ENCODE measurements at regions not wholly inside any gene's neighbourhood (a gene's known extent, or its start where the extent isn't known, plus 50 kb on each side); places are given as distances from the start of the nearest gene placed in this dataset.
"Not testable (repeated sequence)": the region's sequence is repeated elsewhere in the genome, so short reads cannot be mapped to it uniquely, and the experiment has no call there.

DNA sequence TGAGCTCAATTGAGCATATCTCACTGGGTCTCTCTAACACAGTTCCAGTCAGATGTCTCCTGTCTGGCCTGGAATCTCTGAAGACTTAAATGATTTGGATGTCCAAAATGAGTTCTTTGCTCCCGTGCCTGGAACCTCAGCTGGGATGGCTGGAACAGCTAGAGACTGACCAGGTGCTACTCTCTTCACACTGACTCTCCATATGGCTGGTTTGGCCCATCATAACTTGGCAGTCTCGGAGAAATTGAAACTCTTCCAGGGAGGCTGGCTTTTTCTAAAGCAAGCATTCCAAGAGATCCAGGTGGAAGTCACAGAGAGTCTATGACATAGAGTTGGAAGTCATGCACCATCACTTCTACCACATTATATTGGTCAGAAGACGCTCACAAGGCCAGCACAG lies 129.6 kb upstream of the NOL4 start:
- no peak for DNase-seq

DNA sequence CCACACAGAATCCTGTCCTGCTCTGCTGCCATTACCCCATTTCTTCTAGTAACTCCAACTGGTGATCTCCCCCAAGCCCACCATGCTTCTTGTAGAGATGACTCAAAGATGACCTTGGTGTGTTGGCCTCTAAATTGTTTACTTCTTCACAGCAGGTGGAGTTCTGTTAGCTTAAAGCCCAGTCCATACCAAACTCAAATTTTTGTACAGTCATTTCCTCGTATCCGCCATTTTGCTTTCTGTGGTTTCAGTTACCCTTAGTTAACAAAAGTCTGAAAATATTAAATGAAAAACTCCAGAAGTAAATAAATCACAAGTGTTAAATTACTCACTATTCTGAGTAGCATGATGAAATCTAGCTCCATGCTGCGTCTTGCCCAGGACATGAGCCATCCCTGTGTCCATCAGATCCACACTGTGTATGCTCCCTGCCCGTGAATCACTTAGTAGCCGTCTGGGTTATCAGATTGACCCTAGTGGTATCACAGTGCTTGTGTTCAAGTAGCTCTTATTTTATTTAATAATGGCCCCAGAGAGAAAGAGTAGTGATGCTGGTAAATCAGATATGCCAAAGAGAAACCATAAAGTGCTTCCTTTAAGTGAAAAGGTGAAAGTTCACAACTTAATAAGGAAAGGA lies 133.3 kb upstream of the NOL4 start:
- DNase-seq, result no peak

DNA sequence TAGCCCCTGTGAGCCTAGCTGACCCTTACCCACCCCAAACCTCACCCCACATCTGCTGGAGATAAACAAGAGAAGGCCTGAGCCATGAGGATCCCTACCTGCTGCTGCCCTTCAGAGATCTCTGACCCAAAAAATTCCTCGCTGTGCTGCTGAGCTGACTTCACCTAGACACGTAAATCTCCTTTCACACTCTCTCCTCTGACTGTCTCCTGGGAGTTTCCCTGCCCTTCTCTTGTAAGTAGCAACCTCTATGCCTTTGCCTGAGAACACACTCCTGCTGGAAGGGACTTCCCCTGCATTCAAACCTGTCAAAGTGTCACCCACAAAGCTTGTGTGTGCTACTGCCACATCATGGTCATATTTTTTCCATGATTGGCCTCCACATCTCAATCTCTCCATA lies 134.2 kb upstream of the NOL4 start:
- no peak for DNase-seq

DNA sequence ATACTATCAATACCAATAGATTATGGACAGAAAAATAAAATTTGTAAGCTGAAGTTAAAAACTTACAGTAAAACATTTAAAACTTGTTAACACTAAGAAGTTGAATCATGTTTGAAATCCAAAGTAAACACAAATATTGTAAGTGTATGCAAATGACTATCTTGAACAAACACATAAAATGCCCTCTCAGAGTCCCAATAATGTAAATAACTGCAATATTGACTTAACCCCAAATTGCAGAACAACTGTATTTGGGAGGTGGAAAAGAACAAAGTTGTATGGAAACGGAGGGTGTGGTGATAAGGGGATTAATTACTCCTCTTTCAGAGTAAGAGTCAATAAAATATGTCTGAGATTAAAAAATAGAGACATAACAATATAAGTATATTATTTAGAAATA lies 140.0 kb upstream of the NOL4 start:
- DNase-seq, result no peak

DNA sequence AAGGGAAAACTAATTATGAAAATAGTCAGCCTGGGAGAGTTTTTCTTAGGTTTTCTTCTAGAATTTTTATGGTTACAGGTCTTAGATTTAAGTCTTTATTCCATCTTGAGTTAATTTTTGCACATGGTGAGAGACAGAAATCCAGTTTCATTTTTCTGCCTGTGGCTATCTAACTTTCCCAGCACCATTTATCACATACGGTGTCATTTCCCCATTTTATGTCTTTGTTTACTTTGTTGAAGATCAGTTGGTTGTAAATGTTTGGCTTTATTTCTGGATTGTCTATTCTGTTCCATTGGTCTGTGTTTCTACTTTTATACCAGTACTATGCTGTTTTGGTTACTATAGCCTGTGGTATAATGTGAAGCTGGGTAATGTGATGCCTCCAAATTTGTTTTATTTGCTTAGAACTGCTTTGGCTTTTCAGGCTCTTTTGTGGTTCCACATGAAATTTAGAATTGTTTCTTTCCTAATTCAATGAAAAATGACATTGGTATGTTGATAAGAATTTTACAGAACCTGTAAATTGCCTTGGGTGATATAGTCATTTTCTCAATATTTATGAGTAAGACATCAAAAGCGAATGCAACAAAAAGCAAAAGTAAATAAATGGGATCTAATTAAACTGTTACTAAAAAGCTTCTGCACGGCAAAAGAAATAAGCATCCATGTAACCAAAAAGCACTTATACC lies 146.1 kb upstream of the NOL4 start:
- DNase-seq, result peak; percentile 5

DNA sequence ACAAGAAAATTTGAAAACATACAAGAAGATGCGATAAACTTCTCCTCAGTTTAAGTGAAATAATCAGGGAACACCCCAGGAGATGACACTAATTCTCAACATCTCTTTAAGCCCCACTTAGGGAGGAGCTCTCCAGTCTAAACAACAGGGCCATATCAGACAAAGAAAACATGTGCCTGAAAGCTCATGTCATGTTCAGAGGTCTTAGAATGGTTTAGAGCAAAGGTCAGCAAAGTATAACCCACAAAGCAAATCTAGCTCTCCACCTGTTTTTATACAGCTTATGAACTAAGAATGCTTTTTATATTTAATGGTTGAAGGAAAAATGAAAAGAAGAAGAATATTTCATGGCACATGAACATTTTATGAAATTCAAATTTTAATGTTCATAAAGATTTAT lies 155.6 kb upstream of the NOL4 start:
- DNase-seq, result no peak

DNA sequence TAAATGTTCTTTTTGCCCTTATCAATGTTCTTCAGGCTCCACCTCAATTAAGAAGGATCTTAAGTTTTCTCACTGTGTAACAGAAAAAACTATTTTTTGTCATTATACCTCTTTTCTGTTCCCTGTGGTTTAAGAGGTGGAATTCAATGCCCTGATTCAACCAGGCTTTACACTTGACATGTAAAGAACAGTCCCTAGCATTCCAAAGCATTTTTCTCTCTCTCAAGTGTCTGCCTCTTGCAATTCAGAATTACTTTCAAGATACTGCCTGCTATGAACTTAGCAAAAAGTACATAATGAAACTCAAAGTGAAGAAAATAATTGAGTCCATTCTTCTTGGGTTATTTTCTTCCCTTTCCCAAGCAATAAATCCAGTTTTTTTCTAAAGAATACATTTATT lies 160.6 kb upstream of the NOL4 start:
- DNase-seq, result no peak

GRCh38 chr18:34386803-34387202 lies 162.1 kb upstream of the NOL4 start:
- DNase-seq, result no peak

DNA sequence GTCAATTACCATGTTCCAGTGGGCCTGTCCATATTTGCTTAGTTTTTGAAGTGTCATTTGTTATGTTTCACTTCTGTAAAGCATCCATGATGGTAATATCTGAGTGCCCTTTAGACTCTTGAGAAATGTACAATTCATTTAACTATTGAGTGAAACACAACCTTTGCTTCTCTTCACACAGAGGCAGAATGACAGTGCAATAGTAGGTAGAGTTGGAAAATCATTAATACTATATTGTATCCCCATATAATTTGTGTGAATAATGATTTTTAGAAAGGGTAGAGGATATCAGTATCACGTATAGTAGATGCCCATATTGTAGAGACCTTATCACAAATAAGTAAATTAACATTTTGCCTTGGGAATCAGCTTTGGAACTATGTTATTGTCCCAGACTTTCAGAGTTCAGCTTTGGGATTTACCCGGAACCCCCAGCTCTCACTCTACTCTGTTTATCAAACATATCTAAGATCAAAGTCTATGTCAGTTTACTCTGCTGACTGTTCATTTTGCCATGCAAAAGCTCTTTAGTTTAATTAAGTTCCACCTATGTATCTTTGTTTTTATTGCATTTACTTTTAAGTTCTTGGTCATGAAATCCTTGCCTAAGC lies 172.7 kb upstream of the NOL4 start:
- no peak for DNase-seq

DNA sequence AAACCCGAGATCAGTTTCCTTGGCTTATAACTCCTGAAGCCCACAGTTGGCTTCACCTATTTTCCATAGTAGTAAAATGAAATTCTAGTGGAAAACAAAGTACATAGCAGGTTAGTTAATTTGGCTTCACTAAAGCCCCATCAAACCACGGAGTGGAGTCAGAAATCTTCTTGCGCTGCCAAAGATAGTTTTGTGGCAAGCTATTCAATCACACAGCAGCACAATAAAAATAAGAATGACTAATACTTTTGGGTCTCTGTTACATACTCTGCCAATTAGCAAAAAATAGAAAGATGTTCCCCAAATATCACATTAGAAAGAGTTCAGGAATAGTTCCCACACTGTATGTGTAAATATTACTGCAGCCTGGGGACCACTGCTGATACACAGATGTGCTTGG lies 175.2 kb upstream of the NOL4 start:
- no peak for DNase-seq

GRCh38 chr18:34400834-34401233 lies 176.1 kb upstream of the NOL4 start:
- no peak for DNase-seq

DNA sequence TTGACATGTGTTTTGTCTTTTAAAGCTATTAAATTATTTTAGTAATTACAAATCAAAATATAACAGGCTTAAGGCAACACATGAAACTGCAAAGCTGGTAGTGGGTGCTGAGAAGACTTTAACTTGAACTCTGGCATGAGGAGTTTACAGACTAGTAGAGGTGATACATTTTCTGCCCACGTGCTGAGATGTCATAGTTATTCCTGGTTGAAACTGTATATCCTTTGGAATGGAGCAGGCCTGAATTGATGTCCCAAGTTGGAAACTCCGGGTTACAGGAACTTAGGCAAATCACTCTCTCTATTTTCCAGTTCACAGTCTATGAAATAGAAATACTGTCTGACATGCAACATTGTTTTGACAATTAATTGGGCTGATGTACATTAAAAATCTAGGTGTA lies 177.1 kb upstream of the NOL4 start:
- no peak for DNase-seq

- not testable (repeated sequence) for DNase-seq
Measured at GRCh38 chr18:34407471-34407870, 182.8 kb upstream of the NOL4 start.

- DNase-seq, result no peak
Measured at GRCh38 chr18:34411952-34412351, 187.2 kb upstream of the NOL4 start.

DNA sequence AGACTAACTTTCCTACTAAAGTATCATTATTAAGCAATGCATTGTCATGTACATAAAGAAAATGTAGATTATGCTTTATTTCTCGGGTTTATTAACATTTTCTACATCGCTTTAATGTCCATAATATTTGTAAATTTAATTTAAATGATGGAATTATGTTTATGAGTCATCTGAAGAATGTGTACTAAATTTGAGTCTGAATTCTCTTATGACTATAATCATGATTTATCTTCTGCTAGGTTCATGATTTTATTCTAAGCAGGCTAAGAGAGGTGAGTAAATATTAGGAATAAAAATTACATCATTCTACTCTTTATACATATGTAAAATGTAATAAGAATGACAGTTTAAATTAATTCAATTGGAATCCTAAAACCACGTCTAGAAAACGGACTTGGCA lies 206.3 kb upstream of the NOL4 start:
- DNase-seq, result no peak

DNA sequence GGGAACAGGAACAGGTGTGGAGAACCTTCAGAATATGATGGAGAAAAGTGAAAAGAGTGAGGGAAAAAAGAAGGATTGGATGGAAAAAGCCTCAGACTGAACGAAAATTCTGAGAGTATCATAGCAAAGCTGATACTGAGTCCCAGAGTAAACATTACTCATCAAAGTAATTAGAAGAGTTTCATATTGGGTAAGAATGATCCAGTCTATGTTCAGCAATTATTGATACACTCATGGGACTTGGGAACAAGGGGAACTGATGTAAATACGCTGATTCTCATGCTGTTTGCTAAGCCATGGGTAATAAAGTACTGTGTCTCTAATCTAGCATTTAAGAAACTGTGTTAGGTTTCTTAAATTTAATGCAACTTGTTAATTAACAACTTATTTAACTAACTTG lies 219.9 kb upstream of the NOL4 start:
- no peak for DNase-seq

GRCh38 chr18:34448662-34449061 lies 223.9 kb upstream of the NOL4 start:
- DNase-seq, result no peak

GRCh38 chr18:34457761-34458160 lies 233.0 kb upstream of the NOL4 start:
- no peak for DNase-seq

GRCh38 chr18:34458410-34458977 lies 233.8 kb upstream of the NOL4 start:
- no peak for DNase-seq

GRCh38 chr18:34461266-34461665 lies 236.6 kb upstream of the NOL4 start:
- no peak for DNase-seq

- no peak for DNase-seq
Measured at GRCh38 chr18:34467058-34467457, 242.3 kb upstream of the NOL4 start.

- DNase-seq, result no peak
Measured at GRCh38 chr18:34480162-34480700, 229.9 kb upstream of the DTNA start.

GRCh38 chr18:34482204-34482603 lies 227.9 kb upstream of the DTNA start:
- DNase-seq, result no peak

GRCh38 chr18:34483198-34483597 lies 226.9 kb upstream of the DTNA start:
- no peak for DNase-seq

Measured in NCI-H526 treated with DMSO at 0.1 percent for 48 hours (cell line).